CD4-positive, alpha-beta T cell treated with Interleukin-12 subunit alpha and Interleukin-12 subunit beta, for 1 hour (primary cell): ENCODE measurements at regions not wholly inside any gene's neighbourhood (a gene's known extent, or its start where the extent isn't known, plus 50 kb on each side); places are given as distances from the start of the nearest gene placed in this dataset.
"Not testable (repeated sequence)": the region's sequence is repeated elsewhere in the genome, so short reads cannot be mapped to it uniquely, and the experiment has no call there.

Experiments used
- DNase-seq: peaks from one replicate; pipeline ENCODE4 v3.0.0-alpha.2; 2020

DNA sequence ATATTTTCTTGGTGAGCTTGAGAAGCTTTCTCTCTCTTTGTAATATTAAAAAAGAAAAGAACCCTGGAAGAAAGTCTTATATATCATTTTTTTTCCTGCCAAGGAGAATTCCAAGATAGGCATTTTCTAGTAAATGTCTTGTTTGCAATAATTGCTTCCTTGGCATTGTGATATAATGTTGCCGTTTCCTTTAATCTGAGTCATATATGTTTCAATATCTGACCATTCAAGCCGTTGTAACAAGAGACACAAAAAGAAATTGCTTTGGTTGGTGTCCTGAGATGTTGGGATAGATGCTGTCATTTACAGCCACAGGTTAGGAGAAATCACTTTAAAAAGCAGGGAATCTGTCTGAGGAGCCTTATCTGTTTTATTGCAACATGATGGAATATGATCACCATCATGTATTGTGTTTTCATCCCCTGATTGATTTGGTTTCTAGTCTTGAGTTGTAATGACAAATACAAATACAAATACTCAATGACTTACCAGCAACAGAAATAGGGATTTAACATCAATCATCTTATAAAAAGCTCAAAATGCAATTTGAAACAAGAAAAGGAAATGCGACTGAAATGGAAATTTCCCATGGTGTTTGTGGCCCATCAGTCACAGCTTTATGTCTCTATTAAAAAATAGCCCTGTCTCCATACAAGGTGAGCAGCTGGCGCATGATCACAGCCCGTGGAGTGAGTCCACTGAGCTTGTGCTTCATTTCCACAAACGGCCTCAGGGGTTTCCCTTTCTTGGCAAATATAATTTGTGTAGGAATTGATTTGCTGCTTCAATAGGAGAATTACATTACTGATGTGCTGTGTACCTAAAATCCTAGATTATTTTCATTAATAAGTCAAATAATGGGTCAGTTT lies 250.1 kb upstream of the TRPC7 start:
- DNase-seq, result no peak

DNA sequence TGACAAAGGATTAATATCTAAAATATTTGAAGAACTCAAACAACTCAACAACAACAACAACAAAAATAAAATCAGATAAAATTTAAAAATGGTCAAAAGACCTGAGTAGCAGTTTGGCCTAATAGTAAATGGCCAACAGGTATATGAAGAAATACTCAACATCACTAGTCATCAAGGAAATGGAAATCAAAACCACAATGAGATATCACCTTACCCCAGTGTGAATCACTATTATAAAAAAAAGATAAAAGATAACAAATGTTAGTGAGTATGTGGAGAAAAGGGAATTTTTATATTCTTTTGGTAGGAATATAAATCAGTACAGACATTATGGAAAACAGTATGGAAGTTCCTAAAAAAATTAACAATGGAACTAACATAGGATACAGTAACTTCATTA lies 247.9 kb upstream of the TRPC7 start:
- no peak for DNase-seq

DNA sequence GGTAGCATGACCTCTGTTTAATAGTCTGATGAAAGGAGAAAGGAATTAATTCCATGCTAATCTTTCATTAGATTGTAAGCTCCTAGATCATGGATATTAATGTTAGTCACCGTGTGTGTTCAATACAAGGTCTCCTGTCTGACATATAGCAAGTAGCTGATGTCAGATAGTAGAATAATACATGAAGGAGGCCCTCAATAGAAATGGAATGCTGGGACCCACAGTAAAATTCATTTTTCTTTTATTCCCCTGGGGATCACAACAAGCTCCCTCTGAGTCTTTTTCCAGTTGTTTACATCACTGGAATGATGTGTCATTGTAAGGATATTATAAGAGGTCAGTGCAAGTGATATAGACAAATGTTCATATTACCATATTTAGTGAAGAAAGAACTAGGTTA lies 240.3 kb upstream of the TRPC7 start:
- no peak for DNase-seq

DNA sequence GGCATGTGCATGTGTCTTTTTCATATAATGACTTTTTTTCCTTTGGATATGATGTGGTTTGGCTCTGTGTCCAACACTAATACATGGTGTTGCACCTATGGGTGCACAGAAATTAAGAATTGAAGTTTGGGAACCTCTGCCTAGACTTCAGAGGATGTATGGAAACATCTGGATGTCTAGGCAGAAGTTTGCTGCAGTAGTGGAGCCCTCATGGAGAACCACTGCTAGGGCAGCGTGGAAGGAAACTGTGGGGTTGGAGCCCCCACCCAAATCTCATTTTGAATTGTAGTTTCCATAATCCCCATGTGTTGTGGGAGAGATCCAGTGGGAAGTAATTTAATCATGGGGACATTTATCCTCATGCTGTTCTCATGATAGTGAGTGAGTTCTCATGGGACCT lies 235.0 kb upstream of the TRPC7 start:
- DNase-seq, result no peak

DNA sequence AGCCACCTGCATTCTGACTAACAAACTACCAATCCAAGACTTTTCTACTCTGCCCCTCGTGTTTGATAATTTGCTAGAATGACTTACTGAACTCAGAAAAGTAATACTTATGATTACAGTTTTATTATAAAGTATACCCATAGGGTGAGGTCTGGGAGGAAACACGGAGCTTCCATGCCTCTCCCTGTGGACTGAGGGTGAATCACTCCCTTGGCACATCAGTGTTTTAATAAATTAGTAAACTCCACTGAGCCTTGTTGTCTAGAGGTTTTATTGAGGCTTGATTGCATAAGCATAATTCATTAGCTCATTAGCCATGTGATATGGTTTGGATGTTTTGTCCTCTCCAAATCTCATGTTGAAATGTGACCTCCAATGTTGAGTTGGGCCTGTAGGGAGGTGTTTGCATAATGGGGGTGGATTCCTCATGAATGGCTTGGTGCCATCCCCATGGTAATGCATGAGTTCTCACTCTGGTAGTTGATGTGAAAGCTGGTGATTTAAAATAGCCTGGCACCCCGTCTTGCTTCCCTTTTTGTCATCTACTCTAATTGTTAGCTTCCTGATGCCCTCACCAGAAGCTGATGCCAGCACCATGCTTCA lies 233.6 kb upstream of the TRPC7 start:
- no peak for DNase-seq

DNA sequence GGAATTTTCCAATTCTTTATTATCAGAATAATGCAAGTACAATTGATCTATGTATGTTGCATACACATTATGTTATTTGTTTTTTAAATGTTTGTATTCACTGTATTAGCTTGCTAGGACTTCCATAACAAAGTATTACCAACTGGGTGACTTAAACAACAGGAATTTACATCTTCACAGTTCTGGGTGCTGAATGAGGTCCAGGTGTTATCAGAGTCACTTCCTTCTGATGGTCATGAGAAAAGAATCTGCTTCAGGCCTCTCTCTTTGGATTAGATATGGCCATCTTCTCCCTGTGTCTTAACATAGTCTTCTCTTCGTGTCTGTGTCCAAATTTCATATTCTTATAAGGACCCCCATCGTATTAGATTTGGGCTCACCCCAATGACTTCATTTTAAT lies 229.1 kb upstream of the TRPC7 start:
- no peak for DNase-seq

DNA sequence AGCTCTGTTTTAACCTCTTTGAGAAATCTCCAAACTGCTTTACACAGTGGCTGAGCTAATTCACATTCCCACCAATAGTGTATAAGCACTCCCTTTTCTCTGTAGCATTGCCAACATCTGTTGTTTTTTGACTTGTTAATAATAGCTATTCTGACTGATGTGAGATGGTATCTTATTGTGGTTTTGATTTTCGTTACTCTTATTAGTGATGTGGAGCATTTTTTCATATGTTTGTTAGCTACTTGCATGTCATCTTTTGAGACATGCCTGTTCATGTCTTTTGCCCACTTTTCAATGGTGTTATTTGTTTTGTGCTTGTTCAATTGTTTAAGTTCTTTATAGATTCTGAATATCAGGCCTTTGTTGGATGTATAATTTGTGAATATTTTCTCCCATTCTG lies 225.2 kb upstream of the TRPC7 start:
- DNase-seq, result no peak

DNA sequence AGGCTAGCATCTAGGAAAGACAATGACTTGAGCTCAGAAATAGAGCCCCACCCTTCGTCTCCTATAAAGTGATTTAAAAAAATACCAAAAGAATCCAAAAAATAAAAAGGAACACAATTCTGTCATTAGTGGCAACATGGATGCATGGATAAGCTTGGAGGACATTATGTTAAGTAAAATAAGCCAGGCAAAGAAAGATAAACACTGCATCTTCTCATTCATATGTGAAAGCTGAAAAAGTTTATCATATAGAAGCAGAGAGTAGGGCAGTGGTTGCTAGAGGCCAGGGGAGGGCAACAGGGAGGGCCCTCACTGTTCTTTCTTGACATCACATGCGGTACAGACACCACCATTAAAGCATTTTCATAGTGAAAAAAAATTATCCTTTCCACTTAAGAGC lies 220.9 kb upstream of the TRPC7 start:
- DNase-seq, result no peak

DNA sequence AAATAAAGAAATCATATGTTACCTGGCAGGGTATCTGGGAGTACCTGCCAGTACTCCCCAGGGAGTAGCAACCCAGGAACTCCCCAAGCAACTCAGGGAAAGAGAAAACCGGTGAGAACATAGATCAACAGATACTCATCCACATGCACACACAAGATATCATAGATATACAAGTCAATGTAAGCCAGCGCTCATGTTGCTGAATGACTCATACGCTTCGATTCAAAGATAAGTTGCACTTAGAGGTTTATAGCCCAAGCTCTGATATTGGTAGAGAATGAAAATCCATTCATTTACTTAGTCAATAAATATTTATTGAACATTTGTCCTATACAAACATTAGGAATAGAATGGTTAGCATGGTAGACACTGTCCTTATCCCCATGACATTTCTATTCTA lies 219.1 kb upstream of the TRPC7 start:
- DNase-seq, result no peak

DNA sequence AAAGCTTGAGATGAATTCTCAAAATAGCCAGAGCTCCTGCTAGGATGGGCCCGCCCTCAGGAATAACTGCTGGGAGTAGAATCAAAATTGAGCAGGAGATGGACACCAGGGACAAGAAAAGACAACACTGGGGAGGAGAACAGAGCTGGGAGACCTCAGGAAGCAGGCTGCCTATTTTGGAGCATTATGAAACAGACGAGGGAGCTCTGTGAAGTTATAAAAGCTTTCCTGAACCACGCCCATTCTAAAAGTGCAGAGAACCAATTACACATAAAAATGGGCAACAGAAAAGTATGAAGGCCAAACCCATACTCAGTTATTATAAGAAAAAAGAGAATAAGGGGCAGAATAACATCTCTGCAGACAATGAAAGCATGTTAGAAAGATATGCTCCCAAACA lies 213.9 kb upstream of the TRPC7 start:
- no peak for DNase-seq

DNA sequence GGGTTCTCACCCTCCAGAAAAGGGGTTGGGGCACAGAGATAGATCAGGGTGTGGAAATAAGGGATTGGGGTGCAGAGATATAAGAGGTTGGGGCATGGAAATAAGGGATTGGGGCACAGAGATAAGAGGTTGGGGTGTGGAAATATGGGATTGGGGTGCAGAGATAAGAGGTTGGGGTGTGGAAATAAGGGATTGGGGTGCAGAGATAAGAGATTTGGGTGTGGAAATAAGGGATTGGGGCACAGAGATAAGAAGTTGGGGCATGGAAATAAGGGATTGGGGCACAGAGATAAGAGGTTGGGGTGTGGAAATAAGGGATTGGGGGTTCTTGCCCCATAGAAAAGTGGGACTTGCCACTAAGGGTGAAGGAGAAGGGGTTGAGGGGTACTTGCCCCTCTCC lies 204.5 kb upstream of the TRPC7 start:
- DNase-seq, result not testable (repeated sequence)

DNA sequence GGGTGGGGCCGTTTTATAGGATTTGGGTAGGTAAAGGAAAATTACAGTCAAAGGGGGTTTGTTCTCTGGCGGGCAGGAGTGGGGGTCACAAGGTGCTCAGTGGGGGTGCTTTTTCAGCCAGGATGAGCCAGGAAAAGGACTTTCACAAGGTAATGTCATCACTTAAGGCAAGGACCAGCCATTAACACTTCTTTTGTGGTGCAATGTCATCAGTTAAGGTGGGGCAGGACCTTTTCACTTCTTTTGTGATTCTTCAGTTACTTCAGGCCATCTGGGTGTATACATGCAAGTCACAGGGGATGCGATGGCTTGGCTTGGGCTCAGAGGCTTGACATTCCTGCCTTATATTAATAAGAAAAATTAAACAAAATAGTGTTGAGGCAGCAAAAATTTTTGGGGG lies 200.1 kb upstream of the TRPC7 start:
- DNase-seq, result not testable (repeated sequence)

DNA sequence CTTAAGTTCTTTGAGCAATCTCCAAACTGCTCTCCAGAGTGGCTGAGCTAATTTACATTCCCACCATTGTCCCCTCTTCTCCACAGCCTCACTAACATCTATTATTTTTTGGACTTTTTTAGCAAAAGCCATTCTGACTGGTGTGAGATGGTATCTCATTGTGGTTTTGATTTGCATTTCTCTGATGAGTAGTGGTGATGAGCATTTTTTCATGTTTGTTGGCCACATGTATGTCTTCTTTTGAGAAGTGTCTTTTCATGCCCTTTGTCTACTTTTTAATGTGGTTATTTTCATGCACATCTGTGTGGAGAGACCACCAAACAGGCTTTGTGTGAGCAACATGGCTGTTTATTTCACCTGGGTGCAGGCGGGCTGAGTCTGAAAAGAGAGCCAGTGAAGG lies 199.7 kb upstream of the TRPC7 start:
- not testable (repeated sequence) for DNase-seq

DNA sequence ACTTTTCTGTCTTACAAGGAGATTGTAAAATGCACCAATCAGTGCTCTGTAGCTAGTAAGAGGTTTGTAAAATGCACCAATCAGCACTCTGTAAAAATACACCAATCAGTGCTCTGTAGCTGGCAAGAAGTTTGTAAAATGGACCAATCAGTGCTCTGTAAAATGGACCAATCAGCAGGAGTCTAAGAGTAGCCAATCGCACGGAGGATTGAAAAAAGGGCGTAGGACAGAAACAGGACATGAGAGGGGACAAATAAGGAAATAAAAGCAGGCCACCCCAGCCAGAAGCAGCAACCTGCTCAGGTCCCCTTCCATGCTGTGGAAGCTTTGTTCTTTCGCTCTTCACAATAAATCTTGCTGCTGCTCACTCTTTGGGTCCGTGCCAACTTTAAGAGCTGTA lies 199.1 kb upstream of the TRPC7 start:
- DNase-seq, result not testable (repeated sequence)

DNA sequence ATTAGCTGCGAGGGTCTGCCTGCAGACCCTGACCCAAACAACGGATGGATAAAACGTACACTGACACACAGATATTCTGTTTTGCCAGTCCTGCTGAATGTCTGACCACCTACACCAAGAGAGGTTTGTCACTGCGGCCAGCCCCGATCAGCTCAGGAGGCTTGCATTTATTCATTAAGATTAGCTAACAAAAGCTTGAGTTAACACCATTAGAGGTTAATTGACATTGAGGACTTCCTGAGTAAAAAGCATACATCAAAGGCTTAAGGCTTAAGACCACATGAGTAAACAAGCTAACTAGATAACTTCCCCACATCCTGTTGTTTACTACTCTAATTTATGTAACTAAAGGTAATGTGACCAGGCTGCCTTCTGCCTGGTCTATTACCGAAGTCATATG lies 198.1 kb upstream of the TRPC7 start:
- peak; percentile 15 for DNase-seq

DNA sequence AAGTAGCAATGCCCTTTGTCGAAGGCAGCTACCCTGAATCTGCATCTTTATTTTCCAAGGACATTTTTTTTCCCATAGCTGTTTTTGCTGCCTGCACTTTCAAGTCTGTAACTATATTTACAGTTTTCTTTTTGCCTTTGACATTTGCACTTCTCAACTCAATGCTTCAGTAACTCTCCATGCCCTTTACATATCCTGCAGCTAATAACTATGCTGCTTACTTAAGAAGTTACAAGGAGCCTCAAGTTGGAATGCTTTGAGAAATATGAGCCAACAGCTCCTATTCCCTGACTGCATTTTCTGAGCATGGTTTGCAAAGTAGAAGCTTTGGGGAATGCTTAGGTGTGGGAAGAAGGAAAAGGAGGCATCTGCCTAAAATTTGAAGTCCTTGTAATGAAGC lies 194.8 kb upstream of the TRPC7 start:
- no peak for DNase-seq

DNA sequence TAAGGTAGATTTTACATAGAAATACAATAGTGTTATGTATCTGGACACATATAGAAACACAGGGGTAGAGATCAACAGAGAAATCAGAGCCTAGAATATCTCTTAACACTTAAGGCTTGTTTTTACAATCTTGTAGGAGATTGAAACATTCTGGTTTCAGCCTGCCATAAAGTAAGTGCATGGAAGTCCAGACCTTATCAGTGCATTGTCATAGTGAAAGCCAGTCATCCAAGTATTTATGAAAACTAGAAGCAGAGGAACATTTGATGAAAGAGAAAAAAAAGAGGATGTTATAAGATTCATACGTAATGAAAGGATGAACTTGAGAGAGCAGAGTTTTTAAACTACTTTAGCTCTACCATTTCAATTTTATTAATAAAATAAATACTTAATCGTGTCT lies 194.3 kb upstream of the TRPC7 start:
- no peak for DNase-seq

DNA sequence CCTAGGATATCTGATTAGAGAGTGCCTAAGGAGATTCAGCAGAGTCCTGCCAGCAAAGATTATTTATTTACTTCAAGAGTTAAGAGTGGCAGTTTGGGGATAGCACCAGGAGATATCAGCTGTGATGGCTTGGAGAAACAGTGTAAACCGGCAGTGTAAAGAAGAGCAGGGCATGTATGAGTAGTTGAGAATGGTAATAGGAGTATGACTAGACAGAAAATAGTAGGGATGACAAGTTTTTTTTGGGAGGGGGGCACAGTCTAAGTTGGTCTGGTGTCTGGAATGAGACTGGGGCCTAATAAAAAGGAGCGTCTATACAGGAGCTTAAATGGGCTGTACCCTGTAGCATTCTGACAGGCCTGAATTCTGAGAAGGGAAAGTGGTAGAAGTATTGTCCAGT lies 181.8 kb upstream of the TRPC7 start:
- DNase-seq, result not testable (repeated sequence)

DNA sequence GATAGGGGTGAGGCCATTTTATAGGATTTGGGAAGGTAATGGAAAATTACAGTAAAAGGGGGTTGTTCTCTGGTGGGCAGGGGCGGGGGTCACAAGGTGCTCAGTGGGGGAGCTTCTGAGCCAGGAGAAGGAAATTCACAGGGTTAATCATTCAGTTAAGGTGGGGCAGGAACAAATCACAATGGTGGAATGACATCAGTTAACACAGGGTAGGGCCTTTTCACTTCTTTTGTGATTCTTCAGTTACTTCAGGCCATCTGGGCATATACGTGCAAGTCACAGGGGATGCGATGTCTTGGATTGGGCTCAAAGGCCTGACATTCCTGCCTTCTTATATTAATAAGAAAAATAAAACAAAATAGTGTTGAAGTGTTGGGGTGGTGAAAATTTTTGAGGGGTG lies 181.1 kb upstream of the TRPC7 start:
- DNase-seq, result not testable (repeated sequence)

DNA sequence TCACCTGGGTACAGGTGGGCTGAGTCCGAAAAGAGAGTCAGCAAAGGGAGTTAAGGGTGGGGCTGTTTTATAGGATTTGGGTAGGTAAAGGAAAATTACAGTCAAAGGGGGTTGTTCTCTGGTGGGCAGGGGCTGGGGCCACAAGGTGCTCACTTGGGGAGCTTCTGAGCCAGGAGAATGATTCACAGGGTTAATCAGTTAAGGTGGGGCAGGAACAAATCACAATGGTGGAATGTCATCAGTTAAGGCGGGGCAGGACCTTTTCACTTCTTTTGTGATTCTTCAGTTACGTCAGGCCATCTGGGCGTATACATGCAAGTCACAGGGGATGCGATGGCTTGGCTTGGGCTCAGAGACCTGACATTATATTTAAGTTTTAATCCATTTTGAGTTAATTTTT lies 179.7 kb upstream of the TRPC7 start:
- not testable (repeated sequence) for DNase-seq

DNA sequence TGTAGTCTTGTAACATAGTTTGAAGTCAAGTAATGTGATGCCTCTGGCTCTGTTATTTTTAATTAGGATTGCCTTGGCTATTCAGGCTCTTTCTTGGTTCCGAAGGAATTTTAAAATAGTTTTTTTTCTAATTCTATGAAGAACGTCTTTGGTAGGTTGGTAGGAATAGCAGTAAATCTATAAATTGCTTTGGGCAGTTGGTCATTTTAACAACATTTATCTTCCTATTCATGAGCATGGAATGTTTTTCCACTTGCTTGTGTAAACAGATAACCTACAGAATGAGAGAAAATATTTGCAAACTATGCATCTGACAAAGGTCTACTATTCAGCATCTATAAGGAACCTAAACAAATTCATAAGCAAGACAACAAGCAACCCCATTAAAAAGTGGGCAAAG lies 173.2 kb upstream of the TRPC7 start:
- DNase-seq, result no peak

DNA sequence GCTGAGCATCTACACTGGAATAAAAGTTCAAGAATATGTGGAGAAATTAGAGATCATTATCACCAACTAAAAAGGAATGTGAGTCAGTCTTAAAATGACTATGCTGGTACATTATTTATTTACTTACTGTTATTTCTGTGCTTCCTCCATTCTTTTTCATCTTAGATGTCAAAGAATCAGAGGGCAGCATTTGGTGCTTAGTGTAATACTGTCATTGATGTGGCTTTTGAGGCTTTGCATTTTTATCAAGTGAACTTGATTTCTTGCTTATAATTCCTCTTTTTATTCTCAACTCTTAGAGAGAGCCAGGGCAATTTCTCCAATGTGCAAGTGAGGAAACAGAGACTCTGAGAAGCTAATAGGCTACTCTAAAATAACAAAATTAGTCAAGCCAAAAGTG lies 163.7 kb upstream of the TRPC7 start:
- no peak for DNase-seq

DNA sequence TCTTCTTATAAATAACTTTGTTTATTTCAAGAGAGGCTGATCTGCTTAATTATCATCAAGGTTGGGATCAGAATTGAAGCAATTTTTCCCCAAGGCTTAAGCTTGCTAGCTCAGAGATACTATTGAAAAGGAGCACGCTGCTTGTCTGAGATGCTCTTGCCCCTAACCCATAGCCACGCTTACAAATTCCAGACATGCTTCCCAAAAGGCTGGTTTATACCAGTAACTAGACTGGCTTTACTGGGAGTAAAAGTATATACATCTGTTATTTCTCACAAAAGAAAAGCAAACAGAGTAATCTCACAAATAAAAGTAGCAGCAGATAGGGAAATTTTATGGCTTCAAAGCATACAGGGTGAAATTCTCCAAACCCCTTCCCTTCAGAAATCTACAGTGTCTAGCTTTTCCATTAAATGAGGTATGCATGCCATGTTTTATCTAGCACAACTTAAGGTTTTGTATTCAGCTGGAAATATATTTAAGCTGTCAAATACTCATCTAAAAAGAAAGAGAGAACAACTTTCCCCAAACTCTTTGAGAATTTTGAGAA lies 163.2 kb upstream of the TRPC7 start:
- no peak for DNase-seq

DNA sequence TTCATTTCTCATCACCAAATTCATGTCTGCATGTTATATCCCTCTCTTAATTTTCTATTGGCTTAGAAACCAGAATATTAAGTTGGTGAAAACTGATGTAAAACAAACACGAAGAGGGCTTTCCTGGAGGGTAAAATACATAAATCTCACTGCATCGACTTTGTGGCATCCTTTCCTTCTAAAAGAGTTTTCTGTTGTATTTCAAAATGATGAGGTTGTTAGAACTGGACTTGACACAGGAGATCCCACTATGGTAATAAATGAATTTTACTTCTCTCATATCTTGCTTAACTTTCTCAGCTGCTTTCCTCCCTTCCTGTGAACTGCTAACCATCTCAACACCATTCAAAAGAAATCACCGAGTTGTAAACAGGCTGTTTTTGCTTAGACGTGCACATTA lies 162.0 kb upstream of the TRPC7 start:
- no peak for DNase-seq

DNA sequence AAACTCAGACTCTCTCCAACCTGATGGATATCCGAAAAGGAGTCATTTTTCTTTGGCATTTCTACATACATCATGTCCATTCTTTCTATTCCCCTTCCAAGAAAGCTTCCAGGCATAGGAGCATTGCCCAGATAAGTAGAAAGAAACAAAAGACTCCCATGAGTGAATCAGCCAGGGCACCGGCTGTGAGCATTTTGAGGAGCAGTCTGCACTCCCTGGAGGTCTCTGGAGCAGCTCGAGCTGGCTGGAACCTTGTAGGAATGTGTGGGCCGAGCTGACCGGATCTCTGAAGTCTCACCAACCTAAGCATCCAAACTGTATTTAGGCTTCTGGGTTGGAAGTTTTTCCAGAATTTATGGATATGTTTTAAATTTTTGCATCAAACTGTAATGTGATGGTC lies 161.4 kb upstream of the TRPC7 start:
- no peak for DNase-seq
